GM20000 (cell line): ENCODE measurements at regions not wholly inside any gene's neighbourhood (a gene's known extent, or its start where the extent isn't known, plus 50 kb on each side); places are given as distances from the start of the nearest gene placed in this dataset.

Experiments used
- DNase-seq: peaks from one replicate; pipeline ENCODE4 v3.0.0; 2012; ENCODE audit warnings: low spot score
- TF ChIP-seq, protein P1 (sequence below): IDR thresholded peaks from 2 replicates; pipeline ENCODE4 v1.5.1; 2012; ENCODE audit warnings: mild to moderate bottlenecking, control low read depth; ENCODE audit errors: extremely low read depth, missing control alignments

DNA sequence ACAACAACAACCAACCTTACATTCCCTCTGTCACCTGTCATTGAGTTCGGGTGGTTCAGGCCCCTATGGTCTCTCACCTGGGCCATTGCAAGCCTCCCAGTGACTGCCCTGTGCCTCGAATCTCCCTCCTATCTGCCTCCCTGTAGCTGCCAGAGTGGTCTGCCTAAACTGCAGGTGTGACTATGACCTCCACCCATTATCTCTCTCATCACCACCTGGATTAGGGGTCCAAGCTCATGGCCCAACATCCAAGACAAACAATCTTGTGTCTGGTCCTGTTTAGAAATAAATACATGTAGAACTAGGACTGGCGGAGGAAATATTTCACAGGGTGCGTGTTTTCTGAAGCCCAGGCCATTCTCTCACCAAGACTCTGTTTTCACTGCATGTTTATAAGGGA is 146.6 kb downstream of the HERPUD2 start:
- no peak for DNase-seq
- TF ChIP-seq, protein P1, sequence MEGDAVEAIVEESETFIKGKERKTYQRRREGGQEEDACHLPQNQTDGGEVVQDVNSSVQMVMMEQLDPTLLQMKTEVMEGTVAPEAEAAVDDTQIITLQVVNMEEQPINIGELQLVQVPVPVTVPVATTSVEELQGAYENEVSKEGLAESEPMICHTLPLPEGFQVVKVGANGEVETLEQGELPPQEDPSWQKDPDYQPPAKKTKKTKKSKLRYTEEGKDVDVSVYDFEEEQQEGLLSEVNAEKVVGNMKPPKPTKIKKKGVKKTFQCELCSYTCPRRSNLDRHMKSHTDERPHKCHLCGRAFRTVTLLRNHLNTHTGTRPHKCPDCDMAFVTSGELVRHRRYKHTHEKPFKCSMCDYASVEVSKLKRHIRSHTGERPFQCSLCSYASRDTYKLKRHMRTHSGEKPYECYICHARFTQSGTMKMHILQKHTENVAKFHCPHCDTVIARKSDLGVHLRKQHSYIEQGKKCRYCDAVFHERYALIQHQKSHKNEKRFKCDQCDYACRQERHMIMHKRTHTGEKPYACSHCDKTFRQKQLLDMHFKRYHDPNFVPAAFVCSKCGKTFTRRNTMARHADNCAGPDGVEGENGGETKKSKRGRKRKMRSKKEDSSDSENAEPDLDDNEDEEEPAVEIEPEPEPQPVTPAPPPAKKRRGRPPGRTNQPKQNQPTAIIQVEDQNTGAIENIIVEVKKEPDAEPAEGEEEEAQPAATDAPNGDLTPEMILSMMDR, result no peak

DNA sequence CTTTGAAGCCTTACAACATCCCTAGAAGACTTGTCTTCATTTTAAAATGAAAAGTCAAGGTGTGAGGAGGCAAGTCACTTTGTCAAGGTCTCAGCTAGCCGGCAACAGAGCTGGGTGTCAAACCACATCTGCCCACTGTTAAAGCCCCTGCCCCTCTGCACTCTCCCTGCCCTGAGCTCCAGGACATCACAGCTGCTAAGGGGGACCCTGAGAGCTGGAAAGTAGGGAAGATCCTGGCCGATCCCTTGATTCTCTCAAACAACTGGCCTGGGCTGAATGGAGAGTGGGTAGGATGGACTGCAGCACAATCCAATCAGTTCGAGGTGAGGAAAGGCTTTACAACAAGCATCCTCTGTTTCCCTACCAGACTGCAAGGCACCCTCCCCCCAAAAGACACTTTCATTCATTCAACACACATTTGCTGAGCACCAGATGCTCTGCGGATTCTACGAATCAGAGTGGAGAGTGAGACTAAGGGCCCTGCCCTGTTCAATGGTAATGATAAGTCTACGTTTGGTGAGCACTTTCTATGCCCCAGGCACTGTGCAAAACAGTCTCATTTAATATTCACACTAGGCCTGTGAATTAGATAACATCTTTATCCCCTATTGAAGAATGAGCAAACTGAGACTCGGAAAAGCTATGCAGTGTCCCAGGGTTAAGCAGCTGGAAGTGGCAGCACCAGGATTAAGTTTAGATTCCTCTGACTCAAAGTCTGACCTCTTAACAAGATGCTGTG is 148.1 kb downstream of the HERPUD2 start:
- TF ChIP-seq, protein P1, result no peak

DNA sequence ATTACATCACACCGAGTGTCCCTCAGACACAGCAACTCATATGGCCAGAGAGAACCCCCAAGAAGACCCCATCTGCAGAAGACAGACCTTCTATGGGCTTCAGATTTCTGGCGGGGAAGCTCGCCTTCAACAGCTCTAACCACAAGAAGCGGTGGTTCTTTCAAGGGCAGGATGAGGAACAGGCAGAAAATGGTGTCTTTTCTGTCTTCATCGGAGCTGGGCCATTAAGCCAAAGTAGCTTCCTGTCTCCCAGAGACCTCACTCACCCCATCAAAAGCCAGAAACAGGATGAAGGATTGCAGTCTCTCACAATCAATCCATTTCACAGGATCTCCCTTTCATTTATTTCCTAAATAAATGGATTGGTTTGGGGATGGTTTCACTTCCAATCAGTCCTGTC is 149.1 kb downstream of the HERPUD2 start:
- DNase-seq, result no peak
- TF ChIP-seq, protein P1, result no peak

More for the DNA sequence above, 148.1 kb downstream of the HERPUD2 start:
- DNase-seq, result no peak

DNA sequence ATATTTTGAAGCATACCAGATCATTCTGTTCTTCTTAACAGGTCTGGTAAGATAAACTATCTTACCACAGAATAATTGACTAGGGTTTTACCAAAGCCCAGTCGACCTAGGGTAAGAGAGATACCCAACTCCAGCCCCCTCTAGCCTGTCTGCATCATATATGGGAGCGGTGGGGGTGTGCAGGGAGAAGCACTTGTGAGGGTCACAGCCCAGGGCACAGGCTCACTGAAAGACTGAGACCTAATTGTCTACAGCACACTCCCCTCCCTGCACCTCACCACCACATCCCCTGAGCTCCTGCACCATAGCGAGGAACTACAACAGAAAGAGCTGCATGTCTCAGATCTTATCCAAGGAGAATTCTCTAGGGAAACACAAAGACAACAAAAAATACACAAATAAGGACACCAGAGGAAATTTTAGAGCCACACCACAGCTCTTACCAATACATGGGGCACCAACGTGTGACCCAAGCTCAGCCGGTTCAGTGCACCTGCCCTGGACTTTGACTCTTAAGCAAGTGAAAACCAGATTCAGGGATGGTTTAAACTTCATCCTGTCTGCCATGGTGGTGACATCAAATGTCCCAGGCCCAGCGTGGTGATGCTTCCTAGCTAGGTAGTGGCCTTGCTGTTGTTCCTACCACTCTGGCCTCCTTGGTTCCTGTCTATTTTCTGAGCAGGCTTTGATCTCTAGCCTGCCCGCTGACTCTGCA is 150.8 kb downstream of the HERPUD2 start:
- TF ChIP-seq, protein P1, result no peak
- DNase-seq, result no peak

DNA sequence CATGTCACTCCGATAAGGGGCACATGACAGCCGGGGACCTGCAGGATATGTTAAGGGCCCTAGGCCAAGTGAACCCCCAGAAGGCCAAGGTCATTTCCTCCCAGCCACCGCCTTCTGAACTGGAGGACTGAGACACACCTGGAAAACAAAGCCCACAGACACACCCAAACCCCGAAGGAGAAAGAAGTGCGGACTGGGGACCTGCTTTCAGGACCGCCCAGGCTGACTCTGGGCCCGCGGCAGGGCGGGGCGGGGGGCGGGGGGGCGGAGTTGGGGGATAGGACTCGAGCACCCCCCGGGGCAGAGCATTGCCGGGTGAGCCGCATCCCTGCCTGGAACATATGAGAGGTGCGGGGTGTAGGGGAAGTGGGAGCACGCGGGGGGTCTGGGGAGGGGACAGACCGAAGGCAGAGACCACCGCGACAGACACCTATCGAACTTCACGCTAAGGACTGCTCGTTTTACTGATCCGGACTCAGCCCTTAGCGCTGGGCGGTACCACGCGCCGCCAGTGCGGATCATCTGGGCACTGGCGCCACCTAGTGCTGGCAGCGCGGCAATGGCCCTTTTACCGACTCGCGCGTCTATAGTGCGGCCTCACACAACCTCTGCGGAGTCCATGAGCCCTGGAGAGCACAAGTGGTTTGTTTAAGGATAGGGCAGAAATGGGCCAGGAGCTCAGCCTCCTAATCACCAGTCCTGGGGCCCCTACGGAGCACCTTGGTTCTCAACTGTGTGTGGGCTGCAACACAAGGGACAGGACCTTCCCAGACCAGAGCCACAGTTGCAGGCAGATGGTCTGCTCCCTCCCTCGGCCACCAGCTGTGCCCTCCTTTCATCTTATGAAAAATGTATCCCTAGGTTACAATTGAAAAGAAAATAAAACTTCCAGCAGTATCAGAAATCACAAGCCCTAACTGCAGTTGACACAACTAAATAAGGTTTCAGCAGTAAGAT is 157.6 kb downstream of the HERPUD2 start:
- DNase-seq, result peak; percentile 83
- TF ChIP-seq, protein P1, result peak; percentile 96

DNA sequence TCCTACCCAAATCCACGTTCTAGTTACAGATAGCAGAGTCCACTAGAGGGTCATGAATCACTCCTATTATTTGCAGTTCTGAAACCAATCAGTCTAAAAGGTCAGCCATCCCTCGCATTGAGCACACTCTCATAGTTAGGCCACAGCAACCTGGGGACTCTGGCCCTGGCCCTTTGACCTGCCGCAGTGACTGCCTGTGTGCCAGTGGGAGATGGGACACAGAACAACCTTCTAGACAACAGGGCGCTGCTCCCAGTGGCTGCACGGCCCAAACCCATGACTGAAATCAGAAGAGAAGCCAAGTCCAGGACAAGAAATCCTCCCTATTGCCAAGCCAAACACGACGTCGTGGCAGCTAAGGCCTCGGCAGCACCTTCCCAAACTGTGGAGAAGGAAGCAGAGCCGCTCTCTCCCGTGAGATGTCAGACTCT is 158.5 kb downstream of the HERPUD2 start:
- no peak for DNase-seq
- TF ChIP-seq, protein P1, result no peak

DNA sequence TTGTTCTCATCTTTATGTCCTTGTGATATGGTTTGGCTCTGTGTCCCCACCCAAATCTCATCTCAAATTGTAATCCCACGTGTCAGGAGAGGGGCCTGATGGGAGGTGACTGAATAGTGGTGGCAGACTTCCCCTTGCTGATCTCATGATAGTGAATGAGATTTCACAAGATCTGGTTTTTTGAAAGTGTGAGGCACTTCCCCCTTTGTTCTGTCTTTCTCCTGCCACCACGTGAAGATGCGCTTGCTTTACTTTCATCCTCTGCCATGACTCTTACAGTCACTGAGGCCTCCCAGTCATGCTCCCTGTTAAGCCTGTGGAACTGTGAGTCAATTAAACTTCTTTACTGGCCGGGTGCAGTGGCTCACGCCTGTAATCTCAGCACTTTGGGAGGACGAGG is 161.0 kb downstream of the HERPUD2 start:
- TF ChIP-seq, protein P1, result no peak
- DNase-seq, result no peak
